ENCODE measurements at regions not wholly inside any gene's neighbourhood (a gene's known extent, or its start where the extent isn't known, plus 50 kb on each side); places are given as distances from the start of the nearest gene placed in this dataset.

DNA sequence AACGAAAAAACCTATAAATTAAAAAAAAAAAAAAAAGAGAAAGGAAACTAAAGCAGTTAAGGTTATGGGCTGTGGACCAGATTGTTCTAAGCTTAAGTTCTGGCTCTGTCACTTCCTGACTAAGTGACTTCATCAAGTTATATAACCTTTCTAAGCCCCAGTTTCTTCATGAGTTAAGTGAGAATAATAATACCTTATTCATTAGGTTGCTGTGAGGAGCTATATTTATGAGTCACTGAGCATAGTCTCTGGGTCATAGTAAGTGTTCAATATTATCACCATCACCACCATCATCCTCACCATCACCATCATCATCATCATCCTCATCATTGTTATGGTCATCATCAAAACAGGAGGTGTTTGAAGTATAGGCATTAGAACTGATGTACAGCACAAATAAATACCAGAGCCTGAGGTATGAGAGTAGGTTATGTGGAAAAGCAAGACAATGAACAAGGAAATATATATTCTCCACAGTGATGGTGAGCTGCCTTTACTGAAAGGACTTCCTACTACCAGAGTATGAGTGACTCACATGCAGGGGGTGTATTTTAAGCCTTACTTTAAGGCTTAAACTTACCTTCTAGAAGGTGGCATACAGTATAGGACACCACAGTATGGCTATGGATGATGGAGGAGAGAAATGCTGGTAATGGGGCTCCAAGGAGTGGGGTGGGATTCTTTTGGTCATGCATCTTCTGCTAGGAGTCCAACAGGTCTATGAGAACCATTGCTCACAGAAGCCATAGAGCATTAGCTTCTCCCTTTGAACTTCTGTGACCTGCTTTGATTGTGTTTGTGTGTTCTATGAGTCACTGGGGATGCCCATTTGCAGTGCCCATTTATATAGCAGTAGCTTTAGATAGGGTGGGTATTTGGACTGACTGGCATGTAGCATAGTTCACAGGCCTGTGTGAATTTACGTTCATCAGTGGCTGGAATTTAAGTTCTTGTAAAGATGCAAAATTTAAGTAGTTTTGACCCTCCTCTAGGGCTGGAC, 104.4 kb downstream of the KLF5 start:
- no peak for TF ChIP-seq POLR2AphosphoS5 (IDR thresholded peaks at IDR 0.05; ENCODE audit: borderline replicate concordance, low read depth, low read length)
- no peak for TF ChIP-seq EZH2 (IDR thresholded peaks at IDR 0.05)

Measured in SK-N-MC (cell line).